ENCODE measurements at regions not wholly inside any gene's neighbourhood (a gene's known extent, or its start where the extent isn't known, plus 50 kb on each side); places are given as distances from the start of the nearest gene placed in this dataset.

GRCh38 chr1:29653886-29654450 lies 417.6 kb downstream of the PTPRU start:
- H3K4me3 ChIP-seq: no peak overlapping the region
- DNase-seq: no peak
- no peaks in the 10 kb centered on the region for H3K36me3 ChIP-seq
- no peaks in the 10 kb centered on the region for H3K4me1 ChIP-seq
- H3K9me3 ChIP-seq: no peaks in the 10 kb centered on the region
- no peak for ATAC-seq (ENCODE audit: low FRiP score in 2 of 2)
- H3K27me3 ChIP-seq: no peaks in the 10 kb centered on the region
- H3K27ac ChIP-seq: no peak overlapping the region
- WGBS, 2 donors: 67 to 80% methylated on average over 3 of the region's 3 CpGs
- TF ChIP-seq CTCF (IDR thresholded peaks at IDR 0.05): no peak
- TF ChIP-seq POLR2A (IDR thresholded peaks at IDR 0.05): no peak
- TF ChIP-seq EP300 (IDR thresholded peaks at IDR 0.05): no peak
- TF ChIP-seq POLR2AphosphoS5 (IDR thresholded peaks at IDR 0.05): no peak

GRCh38 chr1:29653034-29653810 lies 416.9 kb downstream of the PTPRU start:
- DNase-seq: peak in 1 of 2 donors; percentile 6
- Histone ChIP-seq H3K27me3 (no peaks in the 10 kb centered on the region), H3K4me1 (no peaks in the 10 kb centered on the region), H3K4me3 (no peak overlapping the region), H3K36me3 (no peaks in the 10 kb centered on the region), H3K9me3 (no peaks in the 10 kb centered on the region), H3K27ac (no peak overlapping the region)
- 29 to 53% methylated on average over 2 to 5 of the region's 5 CpGs for WGBS, 2 donors
- TF ChIP-seq POLR2A (IDR thresholded peaks at IDR 0.05) (no peak), EP300 (IDR thresholded peaks at IDR 0.05) (no peak)
- ATAC-seq (ENCODE audit: low FRiP score in 2 of 2): no peak

- Histone ChIP-seq H3K4me3 (no peak overlapping the region), H3K27ac (no peak overlapping the region), H3K4me1 (no peaks in the 10 kb centered on the region), H3K9me3 (no peaks in the 10 kb centered on the region), H3K27me3 (no peaks in the 10 kb centered on the region), H3K36me3 (no peaks in the 10 kb centered on the region)
- no peak for TF ChIP-seq POLR2AphosphoS5 (IDR thresholded peaks at IDR 0.05)
- no peak for TF ChIP-seq POLR2A (IDR thresholded peaks at IDR 0.05)
- no peak for TF ChIP-seq EP300 (IDR thresholded peaks at IDR 0.05)
- ATAC-seq (ENCODE audit: low FRiP score in 2 of 2) (no peak), DNase-seq (peak in 1 of 2 donors; percentile 8)
- WGBS, 2 donors: 71 to 79% methylated on average over 17 of the region's 17 CpGs
Measured at GRCh38 chr1:29651684-29652665, 415.7 kb downstream of the PTPRU start.

- no peak for TF ChIP-seq CTCF (IDR thresholded peaks at IDR 0.05)
- no peak for TF ChIP-seq POLR2A (IDR thresholded peaks at IDR 0.05)
- TF ChIP-seq EP300 (IDR thresholded peaks at IDR 0.05): no peak
- TF ChIP-seq POLR2AphosphoS5 (IDR thresholded peaks at IDR 0.05): no peak
- ATAC-seq (ENCODE audit: low FRiP score in 2 of 2) (no peak), DNase-seq (peak in 1 of 2 donors; percentile 7)
- H3K36me3 ChIP-seq: no peaks in the 10 kb centered on the region
- H3K4me1 ChIP-seq: no peaks in the 10 kb centered on the region
- H3K27me3 ChIP-seq: no peaks in the 10 kb centered on the region
- H3K27ac ChIP-seq: no peak overlapping the region
- no peaks in the 10 kb centered on the region for H3K9me3 ChIP-seq
- H3K4me3 ChIP-seq: no peak overlapping the region
Measured at GRCh38 chr1:29651246-29651645, 414.9 kb downstream of the PTPRU start.

- Histone ChIP-seq H3K9me3 (no peaks in the 10 kb centered on the region), H3K4me3 (no peak overlapping the region), H3K4me1 (no peaks in the 10 kb centered on the region), H3K36me3 (no peaks in the 10 kb centered on the region), H3K27me3 (no peaks in the 10 kb centered on the region), H3K27ac (no peak overlapping the region)
- no peak for TF ChIP-seq EP300 (IDR thresholded peaks at IDR 0.05)
- TF ChIP-seq POLR2A (IDR thresholded peaks at IDR 0.05): no peak
- TF ChIP-seq CTCF (IDR thresholded peaks at IDR 0.05): no peak
- no peak for TF ChIP-seq POLR2AphosphoS5 (IDR thresholded peaks at IDR 0.05)
- ATAC-seq (ENCODE audit: low FRiP score in 2 of 2): no peak
- WGBS, 2 donors: 85 to 91% methylated on average over 3 of the region's 3 CpGs
- DNase-seq: peak in 1 of 2 donors; percentile 14
Measured at GRCh38 chr1:29650476-29650875, 414.2 kb downstream of the PTPRU start.

Measured in upper lobe of left lung (tissue), 6 donors.